SK-N-MC (cell line): ENCODE measurements at regions not wholly inside any gene's neighbourhood (a gene's known extent, or its start where the extent isn't known, plus 50 kb on each side); places are given as distances from the start of the nearest gene placed in this dataset.

Source experiments
- EZH2 ChIP-seq: fragments of 200-600 bp; sonication (generic); IDR thresholded peaks from one replicate; pipeline ENCODE4 v1.6.1; 2017; ENCODE audit warnings: antibody characterized with exemption
- FOXP2 ChIP-seq: optimal IDR thresholded peaks from 2 replicates; pipeline ENCODE3; 2011; ENCODE audit warnings: mild to moderate bottlenecking, moderate library complexity; ENCODE audit not compliant: insufficient read depth; ENCODE audit errors: extremely low read length, control extremely low read depth
- POLR2AphosphoS5 ChIP-seq: IDR thresholded peaks from 2 replicates; pipeline ENCODE4 v1.6.1; 2012; ENCODE audit warnings: mild to moderate bottlenecking, low read depth, low read length, borderline replicate concordance

DNA sequence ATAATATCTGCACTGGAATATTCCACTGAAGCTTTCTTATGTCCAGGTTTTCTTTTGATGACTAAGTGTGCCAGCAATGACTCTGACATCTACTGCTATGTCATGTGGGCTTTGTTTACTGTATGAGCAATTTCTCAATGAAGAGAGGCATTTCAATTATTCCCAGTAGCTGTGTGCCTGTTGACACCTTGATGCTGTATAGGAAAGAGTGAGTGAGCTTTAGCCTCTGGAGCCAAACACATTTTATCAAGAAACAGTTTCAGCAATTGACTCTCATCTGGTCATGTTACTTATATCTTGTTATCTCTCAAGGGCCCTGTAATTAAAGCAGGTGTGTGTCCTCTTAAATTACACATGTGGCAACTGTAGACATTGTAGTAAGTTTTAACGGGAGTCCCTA, 493.2 kb upstream of the FANCL start:
- TF ChIP-seq POLR2AphosphoS5, result no peak
- TF ChIP-seq EZH2, result no peak
- TF ChIP-seq FOXP2, result no peak
